ENCODE measurements at regions not wholly inside any gene's neighbourhood (a gene's known extent, or its start where the extent isn't known, plus 50 kb on each side); places are given as distances from the start of the nearest gene placed in this dataset.
"Not testable (repeated sequence)": the region's sequence is repeated elsewhere in the genome, so short reads cannot be mapped to it uniquely, and the experiment has no call there.

- H3K79me1 ChIP-seq (ENCODE audit: low read depth, low read length), result no peaks in the 10 kb centered on the region
- no peak overlapping the region for H2AFZ ChIP-seq (ENCODE audit: low read length)
- H3K14ac ChIP-seq (ENCODE audit: low read length), result no peak overlapping the region
- H2BK120ac ChIP-seq (ENCODE audit: low read depth, low read length), result no peak overlapping the region
- peaks cover 0 to 3% of the 10 kb centered on the region in 2 donors for H3K4me1 ChIP-seq (ENCODE audit: control insufficient read depth in 2 of 2, insufficient read depth in 1 of 2, low read depth in 1 of 2, low read length in 2 of 2)
- no peak overlapping the region for H3K4me2 ChIP-seq (ENCODE audit: insufficient read depth, low read length, poor library complexity, severe bottlenecking)
- no CpG with 5 or more reads among the region's 2 CpGs for WGBS, 2 donors (ENCODE audit: extremely low coverage in 2 of 2, insufficient read length in 2 of 2, insufficient replicate concordance in 1 of 2)
- H3K4ac ChIP-seq (ENCODE audit: low read length), result no peak overlapping the region
- no peak overlapping the region for H3K18ac ChIP-seq (ENCODE audit: low read length)
- H3K9me3 ChIP-seq (replicated peaks in 1 of 2; ENCODE audit: control insufficient read depth in 2 of 2, insufficient read depth in 1 of 2, low read depth in 1 of 2, low read length in 2 of 2), result no peaks in the 10 kb centered on the region
- no peak overlapping the region for H2BK5ac ChIP-seq (ENCODE audit: low read length)
- no peaks in the 10 kb centered on the region for H3K36me3 ChIP-seq (replicated peaks in 1 of 2; ENCODE audit: control insufficient read depth in 2 of 2, insufficient read depth in 2 of 2, low read length in 2 of 2)
- no peak overlapping the region for H3K27ac ChIP-seq (replicated peaks; ENCODE audit: low read length)
- no peak overlapping the region for H2BK12ac ChIP-seq (ENCODE audit: low read length)
- DNase-seq (ENCODE audit: low spot score), result no peak
- no peak overlapping the region for H3K9ac ChIP-seq (ENCODE audit: low read depth, low read length, poor library complexity)
- no peak overlapping the region for H4K8ac ChIP-seq (ENCODE audit: low read depth, low read length)
- H2AK5ac ChIP-seq (ENCODE audit: low read depth, low read length), result no peak overlapping the region
- no peak overlapping the region for H4K91ac ChIP-seq (ENCODE audit: low read depth, low read length, poor library complexity)
- no peak overlapping the region for H3K4me3 ChIP-seq (ENCODE audit: low read length in 2 of 2)
- no peak overlapping the region for H2BK15ac ChIP-seq (ENCODE audit: low read length)
- no peaks in the 10 kb centered on the region for H3K27me3 ChIP-seq (ENCODE audit: control insufficient read depth in 3 of 3, insufficient read depth in 3 of 3, low read depth in 1 of 3, low read length in 3 of 3)
- H3K23ac ChIP-seq (ENCODE audit: low read depth, low read length, poor library complexity), result no peak overlapping the region
Observed at GRCh38 chr6:26275663-26276062, 89.3 kb upstream of the BTN3A2 start.

GRCh38 chr6:26276841-26277648 lies 88.0 kb upstream of the BTN3A2 start:
- no peak overlapping the region for H3K9ac ChIP-seq (ENCODE audit: low read depth, low read length, poor library complexity)
- H3K4me3 ChIP-seq (ENCODE audit: low read length in 2 of 2), result no peak overlapping the region
- no peak overlapping the region for H2AK5ac ChIP-seq (ENCODE audit: low read depth, low read length)
- no peak overlapping the region for H4K91ac ChIP-seq (ENCODE audit: low read depth, low read length, poor library complexity)
- H2BK15ac ChIP-seq (ENCODE audit: low read length), result no peak overlapping the region
- no peak overlapping the region for H2BK120ac ChIP-seq (ENCODE audit: low read depth, low read length)
- no peak overlapping the region for H3K18ac ChIP-seq (ENCODE audit: low read length)
- no peaks in the 10 kb centered on the region for H3K36me3 ChIP-seq (replicated peaks in 1 of 2; ENCODE audit: control insufficient read depth in 2 of 2, insufficient read depth in 2 of 2, low read length in 2 of 2)
- no peak overlapping the region for H3K27ac ChIP-seq (replicated peaks; ENCODE audit: low read length)
- no peak overlapping the region for H3K4me2 ChIP-seq (ENCODE audit: insufficient read depth, low read length, poor library complexity, severe bottlenecking)
- H3K4ac ChIP-seq (ENCODE audit: low read length), result no peak overlapping the region
- no peak overlapping the region for H2BK5ac ChIP-seq (ENCODE audit: low read length)
- no peak overlapping the region for H3K14ac ChIP-seq (ENCODE audit: low read length)
- no peak overlapping the region for H4K8ac ChIP-seq (ENCODE audit: low read depth, low read length)
- H3K9me3 ChIP-seq (replicated peaks in 1 of 2; ENCODE audit: control insufficient read depth in 2 of 2, insufficient read depth in 1 of 2, low read depth in 1 of 2, low read length in 2 of 2), result no peaks in the 10 kb centered on the region
- WGBS, 2 donors (ENCODE audit: extremely low coverage in 2 of 2, insufficient read length in 2 of 2, insufficient replicate concordance in 1 of 2), result no CpG with 5 or more reads among the region's 6 CpGs
- H3K27me3 ChIP-seq (ENCODE audit: control insufficient read depth in 3 of 3, insufficient read depth in 3 of 3, low read depth in 1 of 3, low read length in 3 of 3), result no peaks in the 10 kb centered on the region
- peaks cover 0 to 3% of the 10 kb centered on the region in 2 donors for H3K4me1 ChIP-seq (ENCODE audit: control insufficient read depth in 2 of 2, insufficient read depth in 1 of 2, low read depth in 1 of 2, low read length in 2 of 2)
- DNase-seq (ENCODE audit: low spot score), result no peak
- no peaks in the 10 kb centered on the region for H3K79me1 ChIP-seq (ENCODE audit: low read depth, low read length)
- no peak overlapping the region for H3K23ac ChIP-seq (ENCODE audit: low read depth, low read length, poor library complexity)
- no peak overlapping the region for H2AFZ ChIP-seq (ENCODE audit: low read length)
- H2BK12ac ChIP-seq (ENCODE audit: low read length), result no peak overlapping the region

GRCh38 chr6:26278536-26278935 lies 86.5 kb upstream of the BTN3A2 start:
- Histone ChIP-seq H3K18ac (ENCODE audit: low read length) (no peak overlapping the region), H3K4me1 (ENCODE audit: control insufficient read depth in 2 of 2, insufficient read depth in 1 of 2, low read depth in 1 of 2, low read length in 2 of 2) (peaks cover 0 to 3% of the 10 kb centered on the region in 2 donors), H3K36me3 (replicated peaks in 1 of 2; ENCODE audit: control insufficient read depth in 2 of 2, insufficient read depth in 2 of 2, low read length in 2 of 2) (no peaks in the 10 kb centered on the region), H4K91ac (ENCODE audit: low read depth, low read length, poor library complexity) (no peak overlapping the region), H2BK15ac (ENCODE audit: low read length) (no peak overlapping the region), H2AK5ac (ENCODE audit: low read depth, low read length) (no peak overlapping the region), H2BK5ac (ENCODE audit: low read length) (no peak overlapping the region), H3K9me3 (replicated peaks in 1 of 2; ENCODE audit: control insufficient read depth in 2 of 2, insufficient read depth in 1 of 2, low read depth in 1 of 2, low read length in 2 of 2) (no peaks in the 10 kb centered on the region), H2BK120ac (ENCODE audit: low read depth, low read length) (no peak overlapping the region), H3K79me1 (ENCODE audit: low read depth, low read length) (no peaks in the 10 kb centered on the region), H3K27ac (replicated peaks; ENCODE audit: low read length) (no peak overlapping the region), H2AFZ (ENCODE audit: low read length) (no peak overlapping the region), H3K23ac (ENCODE audit: low read depth, low read length, poor library complexity) (no peak overlapping the region), H3K27me3 (ENCODE audit: control insufficient read depth in 3 of 3, insufficient read depth in 3 of 3, low read depth in 1 of 3, low read length in 3 of 3) (no peaks in the 10 kb centered on the region), H3K4me3 (ENCODE audit: low read length in 2 of 2) (no peak overlapping the region), H3K4me2 (ENCODE audit: insufficient read depth, low read length, poor library complexity, severe bottlenecking) (no peak overlapping the region), H3K4ac (ENCODE audit: low read length) (no peak overlapping the region), H4K8ac (ENCODE audit: low read depth, low read length) (no peak overlapping the region), H3K9ac (ENCODE audit: low read depth, low read length, poor library complexity) (no peak overlapping the region), H3K14ac (ENCODE audit: low read length) (no peak overlapping the region), H2BK12ac (ENCODE audit: low read length) (no peak overlapping the region)
- WGBS, 2 donors (ENCODE audit: extremely low coverage in 2 of 2, insufficient read length in 2 of 2, insufficient replicate concordance in 1 of 2), result no CpG with 5 or more reads among the region's 1 CpG
- no peak for DNase-seq (ENCODE audit: low spot score)

- not testable (repeated sequence) for H3K14ac ChIP-seq (ENCODE audit: low read length); H3K27me3 ChIP-seq (ENCODE audit: control insufficient read depth in 3 of 3, insufficient read depth in 3 of 3, low read depth in 1 of 3, low read length in 3 of 3); H2AK5ac ChIP-seq (ENCODE audit: low read depth, low read length); H2BK15ac ChIP-seq (ENCODE audit: low read length); H3K4ac ChIP-seq (ENCODE audit: low read length); H3K27ac ChIP-seq (replicated peaks; ENCODE audit: low read length); H4K8ac ChIP-seq (ENCODE audit: low read depth, low read length); H3K36me3 ChIP-seq (replicated peaks in 1 of 2; ENCODE audit: control insufficient read depth in 2 of 2, insufficient read depth in 2 of 2, low read length in 2 of 2); H2BK120ac ChIP-seq (ENCODE audit: low read depth, low read length); H2AFZ ChIP-seq (ENCODE audit: low read length); H3K4me2 ChIP-seq (ENCODE audit: insufficient read depth, low read length, poor library complexity, severe bottlenecking); H3K4me3 ChIP-seq (ENCODE audit: low read length in 2 of 2); H3K9ac ChIP-seq (ENCODE audit: low read depth, low read length, poor library complexity); H3K18ac ChIP-seq (ENCODE audit: low read length); H3K9me3 ChIP-seq (replicated peaks in 1 of 2; ENCODE audit: control insufficient read depth in 2 of 2, insufficient read depth in 1 of 2, low read depth in 1 of 2, low read length in 2 of 2); H2BK12ac ChIP-seq (ENCODE audit: low read length); DNase-seq (ENCODE audit: low spot score); H3K4me1 ChIP-seq (ENCODE audit: control insufficient read depth in 2 of 2, insufficient read depth in 1 of 2, low read depth in 1 of 2, low read length in 2 of 2); H3K23ac ChIP-seq (ENCODE audit: low read depth, low read length, poor library complexity); H4K91ac ChIP-seq (ENCODE audit: low read depth, low read length, poor library complexity); H2BK5ac ChIP-seq (ENCODE audit: low read length); H3K79me1 ChIP-seq (ENCODE audit: low read depth, low read length)
- WGBS, 2 donors (ENCODE audit: extremely low coverage in 2 of 2, insufficient read length in 2 of 2, insufficient replicate concordance in 1 of 2), result no CpG with 5 or more reads among the region's 5 CpGs
Observed at GRCh38 chr6:26279371-26279770, 85.6 kb upstream of the BTN3A2 start.
